ENCODE measurements at regions not wholly inside any gene's neighbourhood (a gene's known extent, or its start where the extent isn't known, plus 50 kb on each side); places are given as distances from the start of the nearest gene placed in this dataset.
"Not testable (repeated sequence)": the region's sequence is repeated elsewhere in the genome, so short reads cannot be mapped to it uniquely, and the experiment has no call there.

DNA sequence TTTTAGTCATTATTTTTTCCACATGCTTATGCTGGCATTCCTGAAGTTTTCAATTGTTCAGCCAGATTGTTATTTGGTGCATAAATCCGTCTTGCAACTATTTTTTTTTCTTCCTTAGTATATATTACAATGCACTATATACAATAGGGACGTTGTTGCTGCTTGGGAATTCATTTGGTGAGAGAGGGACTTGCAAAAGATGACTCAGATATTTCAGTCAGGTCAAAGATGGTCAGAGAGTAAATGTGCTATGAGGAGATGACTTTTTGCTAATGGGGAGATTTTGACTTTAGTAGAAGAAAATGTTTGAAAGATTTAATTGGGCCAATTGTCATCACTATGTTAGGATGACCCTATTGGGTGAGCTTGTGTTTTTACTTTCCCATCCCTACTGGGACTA, 348.4 kb upstream of the MTPN start:
- DNase-seq (ENCODE audit: low read depth in 2 of 2) = no peak

DNA sequence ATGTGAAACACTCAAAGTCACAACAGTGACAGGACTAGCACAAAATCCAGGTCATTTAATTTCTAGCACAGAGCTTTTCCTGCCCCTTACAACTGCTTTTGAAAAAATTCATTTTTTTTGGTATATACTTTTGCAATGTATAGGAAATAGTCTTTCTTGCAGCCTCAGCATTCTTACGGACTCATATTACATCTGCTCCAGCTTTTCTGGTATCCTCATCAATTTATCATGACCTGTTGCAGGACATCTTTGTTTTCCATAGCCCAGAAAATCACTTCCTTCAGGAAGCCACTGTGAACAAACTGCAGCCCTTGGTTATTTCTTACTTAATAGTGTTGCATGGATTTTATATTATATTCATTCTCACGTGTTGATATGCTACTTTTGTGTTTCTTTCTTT, 347.9 kb upstream of the MTPN start:
- no peak for DNase-seq (ENCODE audit: low read depth in 2 of 2)

DNA sequence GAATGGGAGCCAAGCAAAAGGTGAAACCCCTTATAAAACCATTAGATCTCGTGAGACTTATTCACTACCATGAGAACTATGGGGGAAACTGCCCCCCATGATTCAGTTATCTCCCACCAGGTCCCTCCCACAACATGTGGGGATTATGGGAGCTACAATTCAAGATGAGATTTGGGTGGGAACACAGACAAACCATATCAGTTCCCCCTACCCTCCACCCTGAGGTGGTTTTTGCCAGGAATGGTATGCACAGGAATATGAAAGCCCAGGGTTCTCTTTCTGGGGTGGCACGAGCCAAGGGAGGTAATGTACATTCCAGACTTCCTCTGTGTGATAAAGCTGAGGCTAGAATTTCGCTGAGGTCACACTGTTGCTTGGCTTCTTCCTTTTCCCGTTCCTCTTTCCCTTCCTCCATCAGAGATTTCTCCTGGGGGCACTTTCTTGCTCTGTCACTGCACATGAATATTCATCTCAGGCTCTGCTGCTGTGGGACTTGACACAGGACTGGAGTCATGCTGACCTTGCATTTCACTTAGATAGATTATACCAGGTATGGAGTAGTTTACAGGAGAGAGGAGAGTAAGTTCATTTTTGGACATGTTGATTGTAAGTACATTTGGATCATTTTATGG, 347.0 kb upstream of the MTPN start:
- no peak for DNase-seq (ENCODE audit: low read depth in 2 of 2)

GRCh38 chr7:136312592-136312991, 335.4 kb upstream of the MTPN start:
- DNase-seq (ENCODE audit: low read depth in 2 of 2) = no peak

DNA sequence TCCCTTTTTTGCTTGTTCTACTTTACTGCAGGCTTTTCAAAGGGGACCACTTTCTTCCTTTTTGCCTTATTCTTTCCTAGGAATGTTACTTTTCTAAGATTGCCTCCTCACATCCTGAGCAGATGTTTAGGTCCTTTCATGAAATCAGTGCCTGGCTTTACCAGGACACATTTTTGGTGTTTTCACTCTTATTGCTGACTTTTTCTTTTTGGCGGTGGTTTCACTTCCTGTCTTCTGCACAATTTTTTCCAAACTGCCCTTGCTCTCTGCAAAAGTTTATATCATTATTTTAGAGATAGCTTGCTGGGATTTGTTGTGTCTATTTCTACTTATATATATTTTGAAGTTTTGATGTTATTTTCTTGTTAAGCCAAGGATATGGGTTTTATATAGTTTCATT, 332.2 kb upstream of the MTPN start:
- no peak for DNase-seq (ENCODE audit: low read depth in 2 of 2)

- DNase-seq (ENCODE audit: low read depth in 2 of 2) = no peak
These were observed 331.1 kb upstream of the MTPN start for GRCh38 chr7:136308230-136308629.

- no peak for DNase-seq (ENCODE audit: low read depth in 2 of 2)
These were observed 326.0 kb upstream of the MTPN start for GRCh38 chr7:136303162-136303561.

DNA sequence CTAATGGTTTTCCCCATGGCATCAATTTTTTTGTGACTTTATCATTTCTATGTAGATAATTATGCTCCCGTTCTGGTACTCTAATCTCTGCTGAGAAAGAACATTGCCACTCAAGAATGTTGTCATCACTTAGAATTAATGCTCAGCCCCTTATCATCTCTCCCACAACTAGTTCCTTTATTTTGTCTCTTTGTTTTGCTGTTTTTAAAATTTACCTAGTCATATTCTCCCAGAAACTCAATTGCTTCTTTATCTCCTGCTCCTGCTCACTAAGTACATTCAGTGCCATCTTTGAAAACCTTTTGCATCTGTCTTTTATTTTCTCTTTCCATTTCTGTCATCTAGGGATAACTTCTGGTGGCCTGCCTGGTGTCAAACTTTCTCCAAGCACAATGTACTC, 324.9 kb upstream of the MTPN start:
- DNase-seq (ENCODE audit: low read depth in 2 of 2) = no peak

GRCh38 chr7:136294977-136295376, 317.8 kb upstream of the MTPN start:
- no peak for DNase-seq (ENCODE audit: low read depth in 2 of 2)

DNA sequence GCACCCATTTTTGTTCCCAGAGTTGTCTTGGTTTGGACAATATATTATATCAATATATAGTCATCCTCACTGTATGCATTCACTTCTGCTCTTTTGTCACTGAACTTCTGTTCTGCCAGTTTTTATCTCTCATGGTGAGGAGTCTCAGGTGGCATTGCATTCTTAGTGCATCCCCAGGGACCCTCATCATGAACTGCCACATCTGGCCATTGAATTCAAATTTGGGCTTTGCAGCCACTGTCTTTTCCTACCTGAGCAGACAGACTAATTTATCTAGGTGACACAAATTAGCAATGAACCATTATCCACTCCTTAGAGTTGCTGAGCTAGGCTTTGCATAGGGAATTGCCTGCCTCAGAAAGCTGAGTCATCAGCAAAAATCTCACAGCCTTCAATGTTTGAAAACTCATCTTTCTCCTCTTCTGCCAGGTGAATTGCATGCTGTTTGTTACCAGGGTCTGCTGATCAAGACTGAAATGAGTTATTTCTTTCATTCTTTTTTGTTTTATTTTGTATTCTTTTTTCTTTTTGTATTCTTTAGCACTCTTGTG, 316.8 kb upstream of the MTPN start:
- no peak for DNase-seq (ENCODE audit: low read depth in 2 of 2)

DNA sequence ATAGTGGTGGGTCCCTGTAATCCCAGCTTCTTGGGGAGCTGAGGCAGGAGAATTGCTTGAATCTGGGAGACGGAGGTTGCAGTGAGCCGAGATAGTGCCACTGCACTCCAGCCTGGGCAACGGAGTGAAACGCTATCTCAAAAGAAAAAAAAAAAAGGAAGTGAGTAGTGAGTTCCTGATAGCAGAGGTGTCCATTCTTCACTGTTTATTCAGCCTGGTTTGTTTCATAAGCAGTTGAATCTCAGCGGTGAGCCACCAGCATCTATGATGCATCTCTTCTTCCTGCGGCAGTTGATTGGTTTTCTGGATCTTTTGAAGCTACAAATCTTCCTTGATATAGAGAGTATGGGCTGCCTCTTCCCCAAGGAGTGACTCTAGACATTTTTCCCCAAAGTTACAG, 316.1 kb upstream of the MTPN start:
- no peak for DNase-seq (ENCODE audit: low read depth in 2 of 2)

DNA sequence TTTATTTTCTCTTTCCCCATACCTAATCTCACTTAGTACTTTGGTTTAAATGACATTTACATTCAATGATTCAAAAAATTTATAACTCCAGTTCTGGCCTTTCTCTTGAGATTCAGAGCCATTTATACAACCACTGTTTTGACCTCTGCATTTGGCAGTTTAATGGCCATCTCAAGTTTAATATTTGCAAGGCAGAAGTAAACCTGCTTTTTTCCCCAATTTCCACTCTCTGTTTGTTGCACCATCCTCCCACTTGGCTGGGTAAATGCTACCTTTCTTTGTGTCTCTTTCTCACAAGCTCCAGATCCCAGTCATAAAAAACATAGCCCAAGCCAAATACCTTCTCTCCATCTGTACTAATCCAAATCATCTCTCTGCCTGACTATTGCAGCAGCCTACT, 315.2 kb upstream of the MTPN start:
- DNase-seq (ENCODE audit: low read depth in 2 of 2) = no peak

DNA sequence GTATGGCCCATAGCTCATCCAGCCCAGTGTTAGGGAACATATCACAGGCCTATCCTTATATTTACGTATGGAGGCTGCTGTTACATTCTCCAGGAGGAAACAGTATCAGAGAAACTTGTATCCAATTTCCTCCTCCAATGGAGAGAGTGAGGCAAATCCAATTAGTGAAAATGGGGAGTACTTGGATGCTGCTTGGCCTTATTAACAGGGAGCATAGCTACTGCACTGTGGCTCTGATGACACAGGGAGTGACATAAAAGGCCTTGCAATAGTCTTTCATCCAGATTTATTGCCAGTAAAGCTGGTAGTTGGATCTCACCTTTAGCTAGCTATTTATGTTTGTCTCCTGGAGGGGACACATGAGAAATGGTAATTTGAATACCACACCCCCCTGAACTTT, 313.2 kb upstream of the MTPN start:
- DNase-seq (ENCODE audit: low read depth in 2 of 2) = no peak

- DNase-seq (ENCODE audit: low read depth in 2 of 2) = no peak
These were observed 300.9 kb upstream of the MTPN start for GRCh38 chr7:136278057-136278456.

GRCh38 chr7:136275794-136276193, 298.6 kb upstream of the MTPN start:
- no peak for DNase-seq (ENCODE audit: low read depth in 2 of 2)

DNA sequence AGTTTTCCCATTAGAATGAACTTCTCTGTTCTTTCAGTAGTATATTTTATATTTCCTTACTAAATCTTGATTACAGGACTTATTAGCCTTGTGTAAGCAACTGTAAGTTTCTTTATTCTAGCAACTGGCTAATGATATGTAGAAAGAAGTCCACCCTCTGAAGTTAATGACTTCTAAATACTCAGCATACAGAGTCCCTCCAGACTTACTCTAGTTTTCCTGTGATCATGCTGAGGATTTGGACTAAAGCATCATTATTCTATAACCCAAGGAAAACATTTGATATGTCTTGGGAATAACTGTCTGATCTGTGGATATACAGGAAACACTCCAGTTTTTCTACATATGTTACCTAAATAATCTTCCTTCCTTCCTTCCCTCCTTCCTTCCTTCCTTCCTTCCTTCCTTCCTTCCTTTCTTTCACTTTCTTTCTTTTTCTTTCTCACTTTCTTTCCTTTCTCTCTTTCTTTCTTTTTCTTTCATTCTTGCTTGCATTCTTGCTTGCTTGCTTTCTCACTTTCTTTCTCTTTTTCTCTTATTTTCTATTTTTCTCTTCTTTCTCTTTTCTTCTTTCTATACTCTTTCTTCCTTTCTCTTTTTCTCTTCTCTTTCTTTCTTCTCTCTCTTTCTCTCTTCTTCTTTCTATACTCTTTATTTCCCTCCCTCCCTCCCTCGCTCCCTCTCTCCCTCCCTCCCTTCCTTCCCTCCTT, 297.6 kb upstream of the MTPN start:
- DNase-seq (ENCODE audit: low read depth in 2 of 2) = no peak

DNA sequence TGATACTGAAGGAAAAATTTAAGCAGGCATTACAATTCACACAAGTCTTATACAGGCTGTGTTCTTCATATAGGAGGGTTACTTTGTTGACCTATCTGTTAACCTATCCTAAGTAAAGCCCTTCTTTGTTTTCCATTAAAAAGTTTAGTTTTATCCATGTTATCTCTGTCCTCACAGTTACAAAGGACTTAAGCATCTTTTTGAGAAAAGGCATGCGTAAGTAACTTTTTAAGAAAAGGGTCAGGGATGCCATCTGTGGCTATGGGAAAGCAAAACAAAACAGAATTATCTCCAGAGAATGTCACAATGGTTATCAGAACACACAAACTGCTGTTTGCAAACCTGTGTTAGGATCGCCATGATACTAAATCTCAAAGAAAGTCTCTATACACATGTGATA, 295.8 kb upstream of the MTPN start:
- DNase-seq (ENCODE audit: low read depth in 2 of 2) = no peak

DNA sequence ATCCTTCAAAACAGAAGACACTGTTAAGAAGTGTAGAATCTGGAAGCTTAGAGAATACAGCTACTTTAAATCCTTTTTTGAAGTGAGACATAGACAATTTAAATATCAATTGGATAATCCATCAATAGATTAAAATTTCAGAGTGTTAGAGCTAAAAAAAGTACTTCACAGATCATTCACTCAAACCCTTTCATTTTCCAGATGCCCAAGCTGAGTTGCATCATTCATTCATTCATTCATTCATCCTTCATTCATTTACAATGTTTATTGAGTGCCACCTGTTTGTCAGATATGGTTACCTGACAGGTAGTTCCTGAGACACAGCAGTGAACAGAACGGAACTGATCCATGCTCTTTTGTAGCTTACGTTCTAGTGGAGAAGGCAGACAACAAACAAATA, 290.7 kb upstream of the MTPN start:
- DNase-seq (ENCODE audit: low read depth in 2 of 2) = no peak

DNA sequence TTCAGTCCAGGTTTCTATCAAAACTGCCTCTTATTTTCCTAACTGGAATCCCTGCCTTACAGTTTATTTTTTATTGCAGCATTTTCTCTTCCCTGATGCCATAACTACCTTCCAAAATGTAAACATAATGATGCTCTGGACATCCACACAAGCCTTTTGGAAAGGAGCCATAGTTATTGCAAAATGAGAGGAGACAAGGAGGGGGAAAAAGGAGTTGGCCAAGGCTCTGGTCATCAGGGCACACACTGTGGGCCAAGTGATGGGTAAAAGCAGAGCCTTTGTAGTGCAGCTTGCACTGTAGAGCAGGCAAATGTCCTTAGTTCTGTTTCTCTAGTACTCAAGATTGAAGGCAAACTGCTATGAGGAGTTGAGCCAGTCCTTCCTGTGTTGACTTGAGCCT, 289.3 kb upstream of the MTPN start:
- DNase-seq (ENCODE audit: low read depth in 2 of 2) = no peak

- not testable (repeated sequence) for DNase-seq (ENCODE audit: low read depth in 2 of 2)
These were observed 287.1 kb upstream of the MTPN start for GRCh38 chr7:136264304-136264703.

- not testable (repeated sequence) for DNase-seq (ENCODE audit: low read depth in 2 of 2)
These were observed 286.1 kb upstream of the MTPN start for GRCh38 chr7:136263112-136263860.

DNA sequence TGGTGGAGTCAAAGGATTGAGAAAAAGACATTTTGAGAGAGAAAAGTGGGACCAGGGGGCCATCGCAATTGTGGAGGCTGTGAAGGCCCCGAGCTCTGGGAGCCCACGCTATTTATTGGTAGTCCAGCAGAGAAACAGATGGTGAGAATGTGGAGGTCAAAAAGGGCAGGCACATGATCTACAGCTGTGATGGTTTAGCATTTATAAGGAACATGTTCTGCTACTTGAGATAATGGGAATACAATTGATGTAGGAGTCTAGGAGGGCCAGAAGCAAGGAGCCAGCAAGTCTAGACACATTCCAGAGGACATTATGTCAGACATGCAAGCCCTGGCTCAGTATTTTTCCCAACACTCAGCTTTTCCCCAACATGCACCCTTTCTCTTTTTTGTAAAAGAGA, 283.4 kb upstream of the MTPN start:
- not testable (repeated sequence) for DNase-seq (ENCODE audit: low read depth in 2 of 2)

GRCh38 chr7:136259074-136259473, 281.9 kb upstream of the MTPN start:
- DNase-seq (ENCODE audit: low read depth in 2 of 2) = no peak

Measured in stimulated activated CD8-positive, alpha-beta memory T cell treated with anti-CD3 and anti-CD28 coated beads, Interleukin-15, amount 100 ng/mL, for 48 hours (primary cell).